Activated naive CD4-positive, alpha-beta T cell treated with anti-CD3 and anti-CD28 coated beads, Interleukin-2, amount 50 U/mL, for 24 hours (primary cell): ENCODE measurements at regions not wholly inside any gene's neighbourhood (a gene's known extent, or its start where the extent isn't known, plus 50 kb on each side); places are given as distances from the start of the nearest gene placed in this dataset.
"Not testable (repeated sequence)": the region's sequence is repeated elsewhere in the genome, so short reads cannot be mapped to it uniquely, and the experiment has no call there.

Experiments used
- H3K27ac Mint-ChIP-seq: one replicate; pipeline ENCODE4 v1.8.0; 2021; ENCODE audit warnings: mild to moderate bottlenecking, mixed read lengths
- H3K27me3 Mint-ChIP-seq: one replicate; pipeline ENCODE4 v1.8.0; 2021; ENCODE audit warnings: mixed read lengths
- H3K36me3 Mint-ChIP-seq: one replicate; pipeline ENCODE4 v1.8.0; 2021; ENCODE audit warnings: mixed read lengths
- H3K4me1 Mint-ChIP-seq: one replicate; pipeline ENCODE4 v1.8.0; 2021; ENCODE audit warnings: mixed read lengths
- H3K4me3 Mint-ChIP-seq: one replicate; pipeline ENCODE4 v1.8.0; 2021; ENCODE audit warnings: mild to moderate bottlenecking, mixed read lengths
- H3K9me3 Mint-ChIP-seq: one replicate; pipeline ENCODE4 v1.8.0; 2021; ENCODE audit warnings: mixed read lengths

- peaks cover 17% of the 10 kb centered on the region for H3K9me3 Mint-ChIP-seq
- not testable (repeated sequence) for H3K4me1 Mint-ChIP-seq, H3K27ac Mint-ChIP-seq, H3K36me3 Mint-ChIP-seq, H3K27me3 Mint-ChIP-seq, H3K4me3 Mint-ChIP-seq
Measured at GRCh38 chr7:42554932-42555331, 317.9 kb upstream of the GLI3 start.

- H3K4me1 Mint-ChIP-seq: no peaks in the 10 kb centered on the region
- H3K36me3 Mint-ChIP-seq: no peaks in the 10 kb centered on the region
- peaks cover 22% of the 10 kb centered on the region for H3K9me3 Mint-ChIP-seq
- no peak overlapping the region for H3K27ac Mint-ChIP-seq
- H3K27me3 Mint-ChIP-seq: no peaks in the 10 kb centered on the region
- H3K4me3 Mint-ChIP-seq: no peak overlapping the region
Measured at GRCh38 chr7:42552227-42552626, 315.2 kb upstream of the GLI3 start.

- H3K9me3 Mint-ChIP-seq: peaks cover 10% of the 10 kb centered on the region
- no peak overlapping the region for H3K4me3 Mint-ChIP-seq
- no peaks in the 10 kb centered on the region for H3K4me1 Mint-ChIP-seq
- H3K27me3 Mint-ChIP-seq: no peaks in the 10 kb centered on the region
- no peaks in the 10 kb centered on the region for H3K36me3 Mint-ChIP-seq
- no peak overlapping the region for H3K27ac Mint-ChIP-seq
Measured at GRCh38 chr7:42550706-42551470, 313.9 kb upstream of the GLI3 start.

- Mint-ChIP-seq H3K4me1 (no peaks in the 10 kb centered on the region), H3K27ac (no peak overlapping the region), H3K9me3 (peaks cover 8% of the 10 kb centered on the region), H3K36me3 (no peaks in the 10 kb centered on the region), H3K4me3 (no peak overlapping the region), H3K27me3 (no peaks in the 10 kb centered on the region)
Measured at GRCh38 chr7:42549866-42550485, 313.0 kb upstream of the GLI3 start.

GRCh38 chr7:42548816-42549611, 312.0 kb upstream of the GLI3 start:
- H3K27me3 Mint-ChIP-seq: no peaks in the 10 kb centered on the region
- no peak overlapping the region for H3K4me3 Mint-ChIP-seq
- H3K36me3 Mint-ChIP-seq: no peaks in the 10 kb centered on the region
- no peaks in the 10 kb centered on the region for H3K4me1 Mint-ChIP-seq
- H3K27ac Mint-ChIP-seq: no peak overlapping the region
- H3K9me3 Mint-ChIP-seq: peaks cover 14% of the 10 kb centered on the region

- no peaks in the 10 kb centered on the region for H3K4me1 Mint-ChIP-seq
- H3K4me3 Mint-ChIP-seq: no peak overlapping the region
- peaks cover 10% of the 10 kb centered on the region for H3K9me3 Mint-ChIP-seq
- H3K27ac Mint-ChIP-seq: no peak overlapping the region
- no peaks in the 10 kb centered on the region for H3K36me3 Mint-ChIP-seq
- no peaks in the 10 kb centered on the region for H3K27me3 Mint-ChIP-seq
Measured at GRCh38 chr7:42545049-42545724, 308.2 kb upstream of the GLI3 start.

- Mint-ChIP-seq H3K4me1 (no peaks in the 10 kb centered on the region), H3K36me3 (no peaks in the 10 kb centered on the region), H3K9me3 (peaks cover 10% of the 10 kb centered on the region), H3K4me3 (no peak overlapping the region), H3K27me3 (no peaks in the 10 kb centered on the region), H3K27ac (no peak overlapping the region)
Measured at GRCh38 chr7:42543953-42544352, 306.9 kb upstream of the GLI3 start.

GRCh38 chr7:42542446-42542845, 305.4 kb upstream of the GLI3 start:
- H3K9me3 Mint-ChIP-seq, H3K4me3 Mint-ChIP-seq, H3K27ac Mint-ChIP-seq, H3K4me1 Mint-ChIP-seq, H3K27me3 Mint-ChIP-seq, H3K36me3 Mint-ChIP-seq: not testable (repeated sequence)

GRCh38 chr7:42534441-42534840, 297.4 kb upstream of the GLI3 start:
- no peaks in the 10 kb centered on the region for H3K4me1 Mint-ChIP-seq
- no peak overlapping the region for H3K4me3 Mint-ChIP-seq
- peaks cover 9% of the 10 kb centered on the region for H3K9me3 Mint-ChIP-seq
- no peaks in the 10 kb centered on the region for H3K27me3 Mint-ChIP-seq
- no peak overlapping the region for H3K27ac Mint-ChIP-seq
- H3K36me3 Mint-ChIP-seq: no peaks in the 10 kb centered on the region

GRCh38 chr7:42527004-42527403, 290.0 kb upstream of the GLI3 start:
- H3K27me3 Mint-ChIP-seq: no peaks in the 10 kb centered on the region
- H3K4me1 Mint-ChIP-seq: no peaks in the 10 kb centered on the region
- H3K4me3 Mint-ChIP-seq: no peak overlapping the region
- H3K9me3 Mint-ChIP-seq: peaks cover 2% of the 10 kb centered on the region
- H3K36me3 Mint-ChIP-seq: no peaks in the 10 kb centered on the region
- H3K27ac Mint-ChIP-seq: no peak overlapping the region

GRCh38 chr7:42522227-42522991, 285.4 kb upstream of the GLI3 start:
- Mint-ChIP-seq H3K27me3 (no peaks in the 10 kb centered on the region), H3K4me1 (no peaks in the 10 kb centered on the region), H3K4me3 (no peak overlapping the region), H3K36me3 (no peaks in the 10 kb centered on the region), H3K27ac (no peak overlapping the region), H3K9me3 (no peaks in the 10 kb centered on the region)

- Mint-ChIP-seq H3K4me3 (no peak overlapping the region), H3K27me3 (peaks cover 3% of the 10 kb centered on the region)
Measured at GRCh38 chr7:42511027-42511426, 274.0 kb upstream of the GLI3 start.

GRCh38 chr7:42506097-42506496, 269.1 kb upstream of the GLI3 start:
- Mint-ChIP-seq H3K4me1 (no peaks in the 10 kb centered on the region), H3K27ac (no peak overlapping the region), H3K9me3 (no peaks in the 10 kb centered on the region), H3K36me3 (no peaks in the 10 kb centered on the region), H3K27me3 (peaks cover 4% of the 10 kb centered on the region), H3K4me3 (no peak overlapping the region)

More at GRCh38 chr7:42511027-42511426, 274.0 kb upstream of the GLI3 start:
- H3K4me1 Mint-ChIP-seq: no peaks in the 10 kb centered on the region
- H3K36me3 Mint-ChIP-seq: no peaks in the 10 kb centered on the region
- H3K27ac Mint-ChIP-seq: no peak overlapping the region
- H3K9me3 Mint-ChIP-seq: no peaks in the 10 kb centered on the region

GRCh38 chr7:42502022-42502421, 265.0 kb upstream of the GLI3 start:
- Mint-ChIP-seq H3K27me3 (peaks cover 1% of the 10 kb centered on the region), H3K9me3 (no peaks in the 10 kb centered on the region), H3K36me3 (no peaks in the 10 kb centered on the region), H3K27ac (no peak overlapping the region), H3K4me3 (no peak overlapping the region), H3K4me1 (no peaks in the 10 kb centered on the region)

- H3K36me3 Mint-ChIP-seq: no peaks in the 10 kb centered on the region
- no peaks in the 10 kb centered on the region for H3K4me1 Mint-ChIP-seq
- H3K4me3 Mint-ChIP-seq: no peak overlapping the region
- peaks cover 9% of the 10 kb centered on the region for H3K9me3 Mint-ChIP-seq
- peaks cover 20% of the 10 kb centered on the region for H3K27me3 Mint-ChIP-seq
- H3K27ac Mint-ChIP-seq: no peak overlapping the region
Measured at GRCh38 chr7:42495256-42495655, 258.2 kb upstream of the GLI3 start.
